KOPT-K1 (cell line): ENCODE measurements at regions not wholly inside any gene's neighbourhood (a gene's known extent, or its start where the extent isn't known, plus 50 kb on each side); places are given as distances from the start of the nearest gene placed in this dataset.

Source experiments
- H3K27ac ChIP-seq: fragments of 200-600 bp; sonication (generic); 2 replicates; pipeline ENCODE4 v1.5.1; 2016; ENCODE audit warnings: antibody characterized with exemption, mild to moderate bottlenecking, low read depth, low read length; ENCODE audit not compliant: poor library complexity, severe bottlenecking
- H3K36me3 ChIP-seq: fragments of 200-600 bp; sonication (generic); 2 replicates; pipeline ENCODE4 v1.5.1; 2017; ENCODE audit warnings: antibody characterized with exemption, mild to moderate bottlenecking, low read length, moderate library complexity; ENCODE audit not compliant: insufficient read depth
- H3K9me3 ChIP-seq: fragments of 200-600 bp; sonication (generic); 2 replicates; pipeline ENCODE4 v1.5.1; 2017; ENCODE audit warnings: antibody characterized with exemption, low read length, mild to moderate bottlenecking; ENCODE audit not compliant: insufficient read depth, poor library complexity, severe bottlenecking

- no peaks in the 10 kb centered on the region for H3K36me3 ChIP-seq
- H3K9me3 ChIP-seq = no peaks in the 10 kb centered on the region
- H3K27ac ChIP-seq = no peak overlapping the region
These were observed 292.9 kb downstream of the KLF5 start for GRCh38 chr13:73351730-73352129.

DNA sequence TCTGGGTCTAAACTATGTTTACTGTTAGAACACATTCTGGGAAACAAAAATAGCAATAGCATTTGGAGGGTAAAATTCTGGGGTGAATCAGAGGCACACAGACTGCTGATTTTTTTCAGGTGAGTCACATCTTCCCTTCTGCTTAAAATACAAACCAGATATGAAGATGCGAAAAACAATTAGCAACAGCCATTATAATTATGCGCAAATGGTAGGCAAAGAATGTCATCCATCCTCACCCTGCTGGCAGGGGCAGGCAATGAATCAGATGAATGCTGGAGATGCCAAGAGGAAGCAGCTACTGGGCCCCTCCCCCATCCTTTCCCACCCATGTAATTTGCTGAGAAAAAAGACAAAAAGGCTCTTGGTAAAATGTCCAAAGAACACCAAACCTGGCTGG lies 282.9 kb downstream of the KLF5 start:
- no peaks in the 10 kb centered on the region for H3K9me3 ChIP-seq
- no peaks in the 10 kb centered on the region for H3K36me3 ChIP-seq
- H3K27ac ChIP-seq = no peak overlapping the region

GRCh38 chr13:73340069-73340468 lies 281.3 kb downstream of the KLF5 start:
- H3K27ac ChIP-seq = no peak overlapping the region
- H3K36me3 ChIP-seq = no peaks in the 10 kb centered on the region
- H3K9me3 ChIP-seq = no peaks in the 10 kb centered on the region

- H3K36me3 ChIP-seq = no peaks in the 10 kb centered on the region
- H3K27ac ChIP-seq = no peak overlapping the region
These were observed 280.3 kb downstream of the KLF5 start for GRCh38 chr13:73339086-73339485.

DNA sequence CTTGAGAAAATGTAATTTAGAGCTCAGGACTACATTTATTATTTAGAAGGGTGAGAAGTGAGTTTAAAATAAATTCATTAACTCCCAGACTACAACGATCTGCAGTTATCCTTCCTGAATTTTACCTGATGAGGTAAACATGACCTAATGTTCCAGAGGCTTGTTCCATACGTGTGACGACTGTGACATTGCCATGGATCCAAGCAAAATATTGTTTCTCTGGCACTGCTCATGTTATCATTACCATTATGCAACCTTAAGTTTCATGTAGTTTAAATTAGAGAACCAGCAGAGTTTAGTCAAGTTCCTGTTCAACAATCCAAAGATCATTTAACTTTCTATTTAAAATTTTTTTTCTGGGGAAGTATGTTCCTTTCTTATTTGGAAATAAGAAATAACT lies 279.6 kb downstream of the KLF5 start:
- no peak overlapping the region for H3K27ac ChIP-seq
- H3K36me3 ChIP-seq = no peaks in the 10 kb centered on the region
- no peaks in the 10 kb centered on the region for H3K9me3 ChIP-seq

More at GRCh38 chr13:73339086-73339485, 280.3 kb downstream of the KLF5 start:
- H3K9me3 ChIP-seq = no peaks in the 10 kb centered on the region

- Histone ChIP-seq H3K27ac (no peak overlapping the region), H3K36me3 (no peaks in the 10 kb centered on the region), H3K9me3 (no peaks in the 10 kb centered on the region)
These were observed 278.7 kb downstream of the KLF5 start for GRCh38 chr13:73337532-73337931.

- H3K27ac ChIP-seq = no peak overlapping the region
- no peaks in the 10 kb centered on the region for H3K36me3 ChIP-seq
- no peaks in the 10 kb centered on the region for H3K9me3 ChIP-seq
These were observed 278.0 kb downstream of the KLF5 start for GRCh38 chr13:73336773-73337172.

- Histone ChIP-seq H3K9me3 (no peaks in the 10 kb centered on the region), H3K36me3 (no peaks in the 10 kb centered on the region), H3K27ac (no peak overlapping the region)
These were observed 277.1 kb downstream of the KLF5 start for GRCh38 chr13:73335944-73336343.

DNA sequence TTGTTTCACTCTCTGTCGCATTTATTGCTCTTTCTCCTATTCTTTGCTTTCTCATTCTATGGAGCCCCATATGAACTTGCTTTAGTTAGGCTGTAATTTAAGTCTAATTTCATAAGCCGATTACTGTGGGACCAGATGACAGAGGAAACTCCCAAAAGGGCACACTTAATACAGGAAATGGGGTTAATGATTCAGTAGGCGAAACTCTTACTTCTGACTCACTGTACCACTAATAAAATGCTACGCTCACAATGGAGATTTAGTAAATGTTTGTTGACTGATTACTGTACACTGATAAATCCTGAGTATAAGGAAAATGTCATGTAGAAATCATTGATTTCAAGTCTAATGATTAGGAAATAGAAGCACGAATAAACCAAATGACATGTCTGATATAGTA lies 276.4 kb downstream of the KLF5 start:
- Histone ChIP-seq H3K27ac (no peak overlapping the region), H3K9me3 (no peaks in the 10 kb centered on the region), H3K36me3 (no peaks in the 10 kb centered on the region)

DNA sequence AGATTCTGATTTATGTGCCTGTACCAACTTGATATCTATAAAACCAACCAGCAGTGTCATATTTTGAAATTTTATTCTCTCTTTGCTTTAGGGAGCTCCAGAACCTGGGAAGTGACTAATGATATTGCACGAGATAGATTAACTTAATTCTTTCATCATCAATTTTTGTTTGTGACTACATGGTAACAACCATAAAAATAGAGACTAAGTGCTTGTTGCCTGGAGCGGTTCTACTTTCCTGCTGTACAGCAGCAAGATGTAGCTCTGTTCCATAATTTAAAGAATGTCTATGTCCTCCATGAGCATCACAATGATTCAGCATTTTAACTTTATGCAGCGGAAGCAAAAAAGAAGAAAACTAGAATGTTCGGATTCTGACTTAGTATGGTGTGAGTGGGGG lies 275.6 kb downstream of the KLF5 start:
- H3K27ac ChIP-seq = no peak overlapping the region
- H3K9me3 ChIP-seq = no peaks in the 10 kb centered on the region
- no peaks in the 10 kb centered on the region for H3K36me3 ChIP-seq

- Histone ChIP-seq H3K9me3 (no peaks in the 10 kb centered on the region), H3K36me3 (no peaks in the 10 kb centered on the region), H3K27ac (no peak overlapping the region)
These were observed 272.8 kb downstream of the KLF5 start for GRCh38 chr13:73331556-73331955.

GRCh38 chr13:73329355-73329754 lies 270.6 kb downstream of the KLF5 start:
- no peak overlapping the region for H3K27ac ChIP-seq
- H3K36me3 ChIP-seq = no peaks in the 10 kb centered on the region
- H3K9me3 ChIP-seq = no peaks in the 10 kb centered on the region

GRCh38 chr13:73327579-73327978 lies 268.8 kb downstream of the KLF5 start:
- Histone ChIP-seq H3K9me3 (no peaks in the 10 kb centered on the region), H3K36me3 (no peaks in the 10 kb centered on the region), H3K27ac (no peak overlapping the region)

DNA sequence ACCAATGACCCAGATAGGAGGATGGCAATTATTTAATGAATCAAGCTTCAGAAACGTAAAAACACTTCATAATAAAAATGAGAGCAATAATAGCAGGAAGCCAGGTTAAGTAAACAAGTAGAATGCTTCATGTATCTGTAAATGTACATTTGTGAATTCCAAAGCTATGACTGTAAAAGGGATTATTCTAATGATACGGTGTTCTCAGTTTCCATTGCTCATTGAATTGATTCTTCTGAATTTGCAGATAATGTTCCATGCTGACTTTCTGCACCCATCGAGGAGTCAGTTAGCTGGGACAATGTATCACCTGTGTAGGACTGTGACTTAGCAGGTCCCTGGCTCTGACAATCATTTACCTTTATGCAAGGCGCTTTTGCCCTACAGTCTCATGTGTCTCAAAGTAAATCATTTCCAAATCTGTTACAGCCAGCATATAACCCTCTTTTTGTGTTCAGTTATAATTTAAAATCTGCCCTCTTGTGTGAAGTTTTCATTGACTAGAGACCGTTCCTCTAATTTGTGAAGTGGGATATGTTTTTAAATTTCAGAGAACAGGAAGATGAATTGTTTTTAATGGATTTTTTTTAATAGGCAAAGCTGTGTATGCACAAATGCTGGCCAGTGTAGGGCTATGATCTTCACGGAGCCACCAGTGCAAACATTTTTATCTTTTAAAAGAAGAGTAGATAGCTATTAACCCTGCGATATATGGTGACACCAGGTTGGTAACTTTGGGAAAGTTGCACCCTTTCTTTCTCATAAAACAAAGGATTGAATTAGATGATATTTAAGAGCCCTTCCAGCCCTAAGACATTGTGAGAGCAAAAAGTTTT lies 267.1 kb downstream of the KLF5 start:
- no peak overlapping the region for H3K27ac ChIP-seq
- no peaks in the 10 kb centered on the region for H3K9me3 ChIP-seq
- no peaks in the 10 kb centered on the region for H3K36me3 ChIP-seq

- Histone ChIP-seq H3K27ac (no peak overlapping the region), H3K36me3 (no peaks in the 10 kb centered on the region), H3K9me3 (no peaks in the 10 kb centered on the region)
These were observed 266.3 kb downstream of the KLF5 start for GRCh38 chr13:73324842-73325722.
